HG03432 (cell line): ENCODE measurements at regions not wholly inside any gene's neighbourhood (a gene's known extent, or its start where the extent isn't known, plus 50 kb on each side); places are given as distances from the start of the nearest gene placed in this dataset.

ENCODE experiments used
- ATAC-seq: cut with Tn5 transposase; IDR thresholded peaks from one replicate; pipeline ENCODE4 v1.9.1; 2021; ENCODE audit warnings: mild to moderate bottlenecking, moderate library complexity; ENCODE audit not compliant: unreplicated experiment

DNA sequence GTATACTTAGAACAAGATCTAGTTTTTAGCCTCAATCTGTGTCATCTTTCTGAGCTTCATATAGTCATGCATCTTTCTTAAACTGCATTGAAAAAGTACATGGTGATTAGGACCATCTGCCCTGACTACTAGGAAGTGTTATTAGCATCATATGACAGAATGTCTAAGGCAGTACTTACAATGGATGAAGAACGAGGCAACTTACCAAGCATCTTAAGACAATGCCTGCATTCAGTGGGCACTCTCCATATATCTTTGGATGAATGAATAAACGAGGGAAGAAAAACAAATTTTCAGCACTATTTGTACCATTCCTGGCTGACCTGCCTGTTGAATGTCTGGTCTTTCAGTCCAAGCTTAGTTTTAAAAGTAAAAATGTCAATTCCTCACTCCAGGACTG lies 185.4 kb upstream of the EPHA3 start:
- ATAC-seq = no peak

DNA sequence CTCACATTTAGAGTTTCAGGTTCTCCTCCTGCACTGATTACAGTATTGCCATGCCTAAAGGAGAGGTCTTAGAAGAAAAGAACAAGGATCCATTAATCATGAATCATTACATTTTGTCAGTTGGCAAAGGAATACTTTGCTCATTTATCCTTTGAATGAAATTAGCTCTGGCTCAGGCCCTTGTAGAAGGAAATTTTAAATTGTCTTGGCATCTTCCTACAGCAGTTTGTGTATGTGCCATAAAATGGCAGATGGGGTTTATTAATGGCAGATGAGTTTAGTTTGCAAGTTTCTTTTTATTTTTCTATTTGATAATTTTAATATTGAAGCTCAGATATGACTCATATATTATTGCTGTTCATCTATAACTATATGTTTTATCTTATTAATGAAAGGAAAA lies 181.2 kb upstream of the EPHA3 start:
- ATAC-seq = no peak

DNA sequence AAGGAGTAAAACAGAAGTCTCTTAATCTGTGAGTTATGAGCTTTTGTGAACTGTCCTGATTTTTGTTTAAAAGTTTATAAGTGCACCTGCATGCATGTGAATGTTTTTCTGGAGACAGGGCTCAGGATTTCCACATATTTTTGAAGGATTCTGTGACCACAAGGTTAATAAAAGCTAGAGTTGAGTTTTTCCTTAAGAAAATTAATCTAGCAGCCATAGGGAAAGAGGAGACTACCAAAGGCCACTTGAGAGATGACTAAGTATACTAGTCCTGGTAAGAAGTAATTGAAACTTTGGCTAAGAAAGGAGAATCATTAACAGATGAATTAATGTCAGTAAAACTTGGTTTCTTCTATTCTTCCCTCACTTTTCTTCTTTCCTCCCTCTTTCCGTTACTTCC lies 176.8 kb upstream of the EPHA3 start:
- no peak for ATAC-seq

DNA sequence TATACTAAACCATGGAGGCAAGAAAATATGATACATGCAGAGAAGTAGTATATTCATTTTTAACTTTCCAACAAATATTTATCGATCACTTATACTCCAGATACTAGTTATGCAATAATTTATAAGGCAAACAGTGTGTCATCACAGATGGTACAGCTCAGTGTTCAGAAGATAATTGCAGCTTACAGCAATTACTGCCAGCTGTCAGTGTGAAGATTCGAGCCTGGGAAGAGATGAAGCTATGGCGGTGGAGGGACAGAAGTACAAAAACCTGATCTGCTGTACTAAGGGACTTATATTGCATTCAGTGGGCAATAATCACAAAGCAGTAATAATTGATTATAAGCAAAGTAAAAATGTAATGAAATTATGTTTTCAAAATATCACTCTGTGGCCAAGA lies 170.6 kb upstream of the EPHA3 start:
- no peak for ATAC-seq

DNA sequence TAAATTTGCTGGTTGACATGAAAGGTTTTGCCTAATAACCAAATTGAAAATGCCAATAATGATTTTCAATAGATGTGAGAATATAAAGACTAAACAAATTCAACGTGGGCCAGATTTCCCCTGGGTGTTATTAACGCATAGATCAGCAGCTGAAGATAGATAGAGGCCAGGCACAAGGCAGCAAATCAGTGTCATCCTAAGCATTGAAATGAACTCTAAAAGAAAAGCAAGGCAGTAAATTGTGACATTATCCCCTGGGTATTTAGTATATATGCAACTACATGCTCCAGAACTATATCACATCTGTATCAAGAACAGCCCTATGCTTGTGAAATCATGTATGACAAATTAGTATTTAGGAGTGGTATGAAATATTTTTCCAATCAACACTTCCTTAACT lies 167.1 kb upstream of the EPHA3 start:
- ATAC-seq = no peak

DNA sequence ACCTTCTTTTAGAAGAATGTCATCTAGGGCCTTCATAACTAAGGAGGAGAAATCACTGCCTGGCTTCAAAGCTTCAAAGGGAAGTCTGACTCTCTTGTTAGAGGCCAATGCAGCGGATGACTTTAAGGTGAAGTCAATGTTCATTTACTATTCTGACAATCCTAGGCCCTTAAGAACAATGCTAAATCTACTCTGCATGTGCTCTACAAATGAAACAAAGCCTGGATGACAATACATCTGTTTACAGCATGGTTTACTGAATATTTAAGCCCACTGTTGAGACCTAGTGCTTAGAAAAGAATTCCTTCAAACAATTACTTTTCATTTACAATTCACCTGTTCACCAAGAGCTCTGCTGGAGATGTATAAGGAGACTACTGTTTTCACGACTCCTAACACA lies 160.4 kb upstream of the EPHA3 start:
- no peak for ATAC-seq

DNA sequence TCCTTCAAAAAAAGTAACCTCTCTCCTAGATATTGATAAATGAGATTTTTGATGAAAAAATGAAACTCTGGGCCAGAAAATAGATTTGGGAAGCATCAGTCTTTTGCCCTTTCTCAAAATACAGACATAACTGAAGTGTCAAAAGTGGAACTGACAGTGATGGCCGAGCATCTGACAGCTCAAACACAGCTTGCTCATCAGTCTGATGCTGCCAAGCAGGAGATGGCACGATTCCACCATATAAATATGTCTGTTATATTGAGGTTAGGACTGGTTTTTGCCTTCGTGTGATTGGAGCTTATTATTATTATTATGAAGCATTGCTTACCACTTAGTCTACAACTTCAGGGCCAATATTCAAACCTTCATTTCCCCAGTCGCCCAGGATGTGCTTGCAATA lies 152.6 kb upstream of the EPHA3 start:
- no peak for ATAC-seq

DNA sequence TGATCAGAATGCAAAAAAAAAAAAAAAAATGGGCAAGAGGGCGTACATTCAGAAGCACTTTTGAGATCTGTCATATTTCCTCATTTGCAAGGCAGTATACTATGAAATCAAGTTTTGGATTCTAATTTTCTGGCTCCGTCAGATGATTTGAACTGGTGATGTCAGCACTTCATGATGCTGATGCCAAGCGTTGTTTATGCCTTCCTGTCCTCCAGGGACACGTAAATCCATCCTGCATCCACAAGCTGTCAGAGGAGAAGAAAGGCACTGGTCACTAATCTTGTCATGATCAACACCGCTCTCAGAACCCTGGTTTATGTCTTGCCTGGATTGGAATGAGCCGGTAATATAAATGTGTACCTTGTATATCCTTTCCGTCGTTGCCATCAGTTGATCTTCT lies 152.1 kb upstream of the EPHA3 start:
- no peak for ATAC-seq

DNA sequence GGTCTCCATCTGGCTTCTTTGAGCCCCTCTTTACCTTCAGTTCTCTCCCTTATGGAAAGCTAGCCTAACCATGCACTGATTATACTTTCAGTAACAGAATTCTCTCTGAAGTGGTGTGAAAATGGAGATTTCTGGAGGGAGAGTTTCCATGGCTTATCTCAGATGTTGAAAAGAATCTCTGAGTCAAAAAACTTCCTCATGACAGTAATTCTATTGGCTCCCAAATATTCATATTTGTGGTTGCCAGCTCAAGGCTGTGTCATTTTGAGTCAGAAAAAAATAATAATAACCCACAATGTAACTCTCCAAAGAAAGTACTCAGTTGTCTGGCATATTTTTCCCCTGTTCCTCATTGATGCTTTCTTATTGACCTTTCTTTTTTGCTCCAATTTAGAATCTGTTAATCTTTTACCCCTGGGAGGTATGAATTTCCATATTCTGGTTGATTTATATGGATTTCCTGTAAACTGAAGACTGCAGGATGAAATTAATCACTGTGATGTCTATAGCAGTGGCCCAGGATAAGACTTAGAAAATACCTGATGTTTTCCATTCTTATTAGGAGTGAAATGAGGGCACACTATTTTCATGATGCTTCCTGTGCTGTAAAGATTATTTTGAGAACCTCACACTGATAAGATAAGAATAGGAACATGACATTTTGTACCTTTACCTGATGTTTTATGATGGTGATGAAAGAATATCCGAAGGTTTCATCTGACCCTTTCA lies 149.5 kb upstream of the EPHA3 start:
- no peak for ATAC-seq

DNA sequence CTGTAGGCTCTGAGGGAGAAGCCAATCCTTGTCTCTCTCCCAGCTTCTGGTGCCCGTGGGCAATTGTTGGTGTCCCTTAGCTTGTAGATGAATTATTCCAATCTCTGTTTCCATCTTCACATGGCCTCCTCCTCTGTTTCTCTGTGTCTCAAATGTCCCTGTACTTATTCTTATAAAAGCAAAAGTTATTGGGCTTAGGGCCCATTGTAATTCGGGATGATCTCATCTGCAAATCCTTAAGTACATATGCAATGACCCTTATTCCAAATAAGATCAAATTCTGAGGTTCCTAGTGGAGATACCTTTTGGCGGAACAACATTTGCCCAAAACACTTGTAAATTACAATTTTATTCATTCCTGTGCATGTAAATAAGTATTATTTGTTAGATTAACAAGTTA lies 147.4 kb upstream of the EPHA3 start:
- no peak for ATAC-seq

DNA sequence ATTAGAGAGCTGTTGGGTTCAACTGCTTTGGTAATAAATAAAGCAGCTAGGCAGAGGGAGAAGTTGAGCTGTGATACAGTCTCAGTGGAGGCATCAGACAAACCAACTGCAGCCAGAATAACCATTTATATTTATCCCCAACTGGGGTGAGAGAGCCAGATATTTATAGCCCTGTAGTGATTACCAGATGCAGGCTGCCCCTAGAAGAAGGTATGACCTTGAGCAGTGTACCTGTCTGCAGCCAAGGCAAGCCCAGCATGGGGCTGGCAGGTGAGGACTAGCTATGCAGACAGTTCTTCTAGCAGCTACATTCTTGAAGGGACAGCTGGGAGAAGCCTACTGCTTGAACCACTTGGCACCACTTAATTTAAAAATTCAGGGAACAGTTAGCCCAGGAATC lies 144.4 kb upstream of the EPHA3 start:
- ATAC-seq = no peak

DNA sequence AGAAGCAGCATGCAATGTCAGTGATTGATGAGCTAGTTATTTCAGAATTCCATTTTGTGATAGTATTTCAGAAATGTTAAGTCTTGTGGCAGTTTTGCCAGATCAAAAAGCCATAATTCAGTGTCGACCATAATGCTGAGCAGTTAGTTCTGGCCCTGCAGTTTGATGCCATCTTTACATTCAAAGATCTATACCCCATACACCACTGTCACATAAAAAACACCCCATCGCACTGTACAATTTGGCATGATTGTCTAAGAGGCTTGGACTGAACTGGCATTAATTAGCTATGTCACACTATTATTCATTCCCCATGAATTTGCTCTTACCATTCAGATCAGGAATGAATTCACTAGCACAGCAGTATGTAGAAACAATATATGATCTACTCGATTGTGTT lies 127.7 kb upstream of the EPHA3 start:
- no peak for ATAC-seq

DNA sequence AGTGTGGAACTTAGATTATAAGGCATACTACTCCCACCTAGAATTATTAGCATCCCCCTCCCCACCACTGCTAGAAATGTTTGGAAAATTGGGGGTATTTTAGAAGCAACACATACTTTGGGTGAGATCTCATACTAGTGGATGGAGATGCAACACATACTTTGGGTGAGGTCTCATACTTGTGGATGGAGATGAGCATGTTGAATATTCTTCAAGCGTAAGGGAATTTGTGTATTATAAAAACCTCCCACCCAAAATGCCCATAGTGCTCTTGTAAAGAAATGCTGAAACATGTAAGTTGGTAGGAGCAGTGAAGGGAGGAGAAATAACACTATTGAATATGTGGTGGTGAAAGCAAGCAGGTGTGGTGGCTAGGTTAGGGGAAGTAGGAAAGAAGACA lies 124.0 kb upstream of the EPHA3 start:
- ATAC-seq = no peak

DNA sequence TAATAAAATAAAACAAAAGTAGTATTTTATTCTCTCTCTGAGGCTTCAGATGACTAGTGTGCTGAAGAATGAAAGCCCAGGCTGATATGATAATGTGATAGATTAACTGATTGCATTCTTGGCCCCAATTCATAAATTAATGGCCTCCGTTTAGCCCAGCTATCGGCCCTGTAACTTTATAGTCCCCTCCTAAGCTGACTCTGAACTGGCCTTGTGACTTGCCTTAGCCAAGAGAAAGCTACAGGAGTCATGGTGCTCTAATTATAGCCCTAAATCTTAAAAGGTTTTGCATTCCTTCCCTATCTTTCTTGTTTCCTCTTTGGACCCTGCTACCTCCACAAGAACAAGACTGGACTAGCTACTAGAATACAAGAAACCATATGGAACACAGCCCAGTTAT lies 123.2 kb upstream of the EPHA3 start:
- no peak for ATAC-seq

DNA sequence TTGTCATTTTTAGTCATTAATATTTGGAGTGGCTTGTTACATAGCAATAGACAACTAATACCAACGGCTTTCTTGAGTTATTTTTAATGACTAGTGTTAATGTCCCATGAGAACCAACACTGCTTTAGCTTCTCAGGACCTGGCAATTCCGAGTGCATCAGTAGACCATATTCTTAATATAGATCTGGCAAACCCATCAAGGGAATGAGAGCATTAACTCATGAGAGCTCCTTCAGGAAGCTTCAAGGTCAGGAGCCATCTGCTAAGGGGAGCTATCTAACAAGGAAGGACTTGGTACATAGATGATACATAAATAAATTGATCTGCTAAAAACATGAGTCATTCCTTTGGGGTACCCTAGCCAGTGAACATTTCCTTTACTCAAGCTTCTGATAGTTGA lies 122.6 kb upstream of the EPHA3 start:
- no peak for ATAC-seq

DNA sequence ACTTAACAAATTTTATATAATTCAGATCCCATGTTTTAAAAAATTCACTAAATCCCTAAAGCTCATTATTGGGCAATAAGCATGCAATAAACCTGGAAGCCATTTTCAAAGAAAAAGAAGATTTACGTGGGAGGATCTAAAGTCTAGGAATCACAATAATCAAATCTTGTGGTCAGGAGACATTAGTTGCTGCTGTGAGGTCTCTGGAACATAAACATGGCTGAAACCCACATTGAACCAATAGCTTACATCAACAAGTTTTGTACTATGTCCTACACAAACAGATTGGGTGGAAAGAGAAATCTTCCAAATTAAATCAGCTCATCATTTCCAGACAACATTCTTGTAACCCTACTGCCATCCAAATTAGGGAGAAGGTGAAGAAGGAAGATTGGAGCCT lies 121.9 kb upstream of the EPHA3 start:
- no peak for ATAC-seq

DNA sequence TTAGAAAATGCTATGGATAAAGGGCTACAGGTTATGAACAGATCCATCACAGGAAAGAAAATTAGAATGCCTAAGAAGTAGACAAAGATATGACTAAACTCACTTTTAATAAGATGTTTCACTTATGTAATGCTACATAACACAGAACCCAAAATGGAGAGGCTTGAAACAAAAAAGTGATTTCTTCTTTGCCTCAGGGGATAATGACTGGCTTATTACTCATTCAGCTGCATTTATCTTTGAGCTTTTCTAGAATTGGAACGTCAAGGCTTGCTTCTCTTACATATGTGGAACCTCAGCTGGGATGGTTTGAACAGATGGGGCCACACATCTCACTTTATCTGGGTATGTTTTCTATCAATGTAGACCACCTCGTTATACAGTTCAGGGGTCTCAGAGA lies 120.6 kb upstream of the EPHA3 start:
- ATAC-seq = no peak

DNA sequence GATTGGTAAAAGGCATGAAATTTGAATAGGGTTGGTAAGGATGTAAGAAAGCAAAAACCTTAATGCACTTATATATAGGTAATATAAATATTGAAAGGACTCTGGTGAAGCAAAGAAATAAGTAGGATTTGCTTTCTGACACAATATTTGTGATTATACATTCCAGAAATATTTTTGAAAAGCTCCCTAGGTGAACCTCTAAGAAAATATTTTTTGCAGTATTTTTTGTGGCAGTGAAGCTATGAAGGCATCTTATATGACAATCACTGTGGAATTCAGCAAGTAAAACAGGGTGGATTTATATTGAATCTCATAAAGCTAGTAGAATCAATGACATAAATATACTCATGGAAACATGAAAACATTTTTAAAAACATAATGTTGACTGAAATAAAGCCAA lies 119.6 kb upstream of the EPHA3 start:
- no peak for ATAC-seq

DNA sequence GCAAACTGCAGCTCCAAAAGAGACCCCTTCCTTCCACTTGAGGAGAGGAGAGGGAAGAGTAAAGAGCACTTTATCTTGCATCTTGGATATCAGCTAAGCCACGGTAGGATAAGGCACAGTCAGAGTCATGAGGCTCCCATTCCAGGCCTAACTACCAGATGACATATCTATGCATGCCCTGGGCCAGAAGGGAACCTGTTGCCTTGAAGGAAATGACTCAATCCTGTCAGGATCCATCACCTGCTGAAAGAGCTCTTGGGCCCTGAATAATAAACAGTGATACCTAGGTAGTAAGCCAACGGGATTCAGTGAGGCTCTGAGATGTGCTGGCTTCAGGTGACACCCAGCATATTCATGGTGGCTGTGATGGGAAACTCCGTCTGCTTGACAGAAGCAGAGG lies 118.5 kb upstream of the EPHA3 start:
- no peak for ATAC-seq

DNA sequence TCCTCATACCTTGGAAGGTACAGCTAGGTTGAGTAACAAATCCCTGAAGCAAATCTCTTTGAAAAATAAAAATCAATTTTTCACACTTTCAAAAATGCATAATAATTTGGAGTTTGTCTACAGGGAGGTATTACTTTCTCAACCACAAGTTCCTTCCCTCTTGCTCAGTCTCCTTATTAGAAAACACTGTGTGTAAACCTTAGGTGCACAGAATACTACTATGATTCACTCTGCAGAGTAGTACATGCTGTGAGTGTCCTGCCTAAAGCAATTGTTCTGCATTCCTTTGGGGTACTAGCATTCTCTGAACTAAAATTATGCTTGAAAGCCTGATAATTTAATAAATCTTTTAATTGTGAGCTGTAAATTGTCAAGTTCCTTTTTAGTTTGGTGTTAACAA lies 115.9 kb upstream of the EPHA3 start:
- ATAC-seq = no peak

DNA sequence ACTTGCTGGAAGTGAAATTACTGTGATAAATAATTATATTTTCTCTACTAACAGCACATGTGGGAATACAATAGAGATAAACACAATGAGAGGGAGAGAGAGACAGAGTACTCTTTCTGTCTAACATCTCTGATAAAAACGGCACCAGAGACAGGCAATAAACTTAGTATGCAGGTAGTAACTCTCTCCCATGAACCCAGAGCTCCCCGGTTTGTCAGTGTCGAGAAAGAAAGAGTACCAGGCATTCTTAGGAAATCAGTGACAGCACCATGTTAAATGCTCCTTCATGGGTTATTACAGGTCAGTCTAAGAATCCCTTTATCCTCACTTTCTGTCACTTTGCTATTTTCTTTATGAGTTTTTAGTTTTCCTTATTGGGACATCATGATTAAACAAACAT lies 110.7 kb upstream of the EPHA3 start:
- ATAC-seq = no peak

DNA sequence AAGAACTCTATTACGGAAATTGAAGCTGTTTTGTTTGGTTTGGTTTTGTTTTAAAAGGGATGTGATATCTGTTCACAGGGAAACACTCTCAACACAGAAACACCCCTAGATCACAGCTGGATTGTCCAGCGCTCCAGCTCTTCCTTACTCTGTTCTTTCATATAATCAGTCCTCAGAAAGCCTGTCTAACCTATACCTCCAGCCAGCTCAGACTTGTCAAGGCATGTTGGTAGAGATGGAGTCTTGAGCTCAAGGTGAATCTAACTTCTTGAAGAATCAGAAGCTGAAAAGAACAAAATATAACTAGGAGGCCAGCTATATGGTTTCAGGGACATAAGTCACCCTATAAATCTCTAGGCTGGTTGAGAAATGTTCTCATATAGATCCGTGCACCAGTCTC lies 110.2 kb upstream of the EPHA3 start:
- no peak for ATAC-seq

DNA sequence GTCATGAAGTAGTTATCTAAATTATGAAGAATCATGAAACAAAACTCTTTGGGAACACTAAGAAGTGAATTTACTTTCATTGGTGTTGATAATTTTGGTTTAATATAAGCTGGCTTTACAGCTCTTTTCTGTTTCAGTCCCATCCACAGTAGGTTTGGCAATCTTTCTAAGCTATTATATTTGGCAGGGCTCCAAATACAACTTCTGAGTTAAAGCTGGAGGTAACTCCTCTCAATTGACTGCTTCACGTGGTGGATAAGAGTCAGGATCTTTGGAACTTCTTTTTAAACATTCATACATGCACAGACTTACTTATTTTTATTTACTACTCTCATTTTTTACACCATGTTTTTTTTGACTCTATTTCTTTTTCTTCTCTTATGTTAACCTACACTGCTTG lies 106.5 kb upstream of the EPHA3 start:
- no peak for ATAC-seq

DNA sequence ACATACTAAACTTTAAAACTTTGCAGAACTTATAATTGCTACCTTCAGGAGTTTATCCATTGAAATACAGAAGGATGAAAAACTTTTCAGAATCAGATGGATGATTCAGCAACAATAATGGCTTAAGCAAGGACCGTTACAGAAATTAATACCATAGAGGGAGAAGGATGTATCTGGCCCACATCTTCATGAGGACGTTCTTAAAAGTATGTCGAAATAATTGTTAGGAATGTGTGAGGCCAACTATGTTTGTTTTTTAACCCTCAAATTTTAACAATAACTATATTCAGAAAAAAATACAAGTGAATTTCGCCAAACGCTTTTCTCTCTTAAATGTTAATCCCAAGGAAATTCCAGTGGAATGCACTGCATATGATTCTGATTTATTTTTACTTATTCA lies 105.2 kb upstream of the EPHA3 start:
- no peak for ATAC-seq
